PFSK-1 (cell line): ENCODE measurements at regions not wholly inside any gene's neighbourhood (a gene's known extent, or its start where the extent isn't known, plus 50 kb on each side); places are given as distances from the start of the nearest gene placed in this dataset.

Experiments used
- POLR2AphosphoS5 ChIP-seq: IDR thresholded peaks from 2 replicates; pipeline ENCODE4 v1.6.1; 2012; ENCODE audit warnings: low read depth, mild to moderate bottlenecking, control low read depth, low read length, moderate library complexity
- REST ChIP-seq, 2 experiments: IDR thresholded peaks; 2 replicates each; pipeline versions ENCODE4 v1.6.1 to v1.8.0; 2011 to 2012; ENCODE audit warnings: low read depth in 2 of 2, low read length in 2 of 2, control low read depth in 1 of 2, inconsistent platforms in 1 of 2, mild to moderate bottlenecking in 1 of 2, moderate library complexity in 1 of 2; ENCODE audit not compliant: insufficient read depth in 1 of 2
- TAF1 ChIP-seq: IDR thresholded peaks from 2 replicates; pipeline ENCODE4 v1.6.1; 2012; ENCODE audit warnings: low read length, control low read depth, borderline replicate concordance; ENCODE audit not compliant: insufficient read depth

- TF ChIP-seq TAF1, result no peak
- no peak for TF ChIP-seq POLR2AphosphoS5
- TF ChIP-seq REST (IDR thresholded peaks at IDR 0.05; ENCODE audit: insufficient read depth in 1 of 2, low read depth in 2 of 2, low read length in 2 of 2), result no peak
These were observed 163.7 kb upstream of the RPH3A start for GRCh38 chr12:112627851-112628250.
